KMS-11 (cell line): ENCODE measurements at regions not wholly inside any gene's neighbourhood (a gene's known extent, or its start where the extent isn't known, plus 50 kb on each side); places are given as distances from the start of the nearest gene placed in this dataset.

Source experiments
- H2AFZ ChIP-seq: fragments of 200-600 bp; sonication (generic); 2 replicates; pipeline ENCODE4 v1.6.1; 2016; ENCODE audit warnings: antibody characterized with exemption, mixed run types, low read depth
- H3K27ac ChIP-seq: fragments of 200-600 bp; sonication (generic); 2 replicates; pipeline ENCODE4 v1.6.1; 2016; ENCODE audit warnings: mild to moderate bottlenecking, mixed run types
- H3K27me3 ChIP-seq: fragments of 200-600 bp; sonication (generic); 2 replicates; pipeline ENCODE4 v1.6.1; 2017; ENCODE audit warnings: mild to moderate bottlenecking, low read depth, mixed run types, moderate library complexity; ENCODE audit not compliant: insufficient read depth
- H3K36me3 ChIP-seq: fragments of 200-600 bp; sonication (generic); 2 replicates; pipeline ENCODE4 v1.6.1; 2017; ENCODE audit warnings: mild to moderate bottlenecking, mixed run types; ENCODE audit not compliant: insufficient read depth
- H3K4me1 ChIP-seq: fragments of 200-600 bp; sonication (generic); 2 replicates; pipeline ENCODE4 v1.6.1; 2016; ENCODE audit warnings: mild to moderate bottlenecking, low read depth, mixed run types; ENCODE audit not compliant: poor library complexity, severe bottlenecking
- H3K4me2 ChIP-seq: fragments of 200-600 bp; sonication (generic); 2 replicates; pipeline ENCODE4 v1.7.0; 2016; ENCODE audit warnings: mild to moderate bottlenecking, mixed run types
- H3K4me3 ChIP-seq: fragments of 200-600 bp; sonication (generic); IDR thresholded peaks from 2 replicates; pipeline ENCODE4 v1.6.1; 2017; ENCODE audit warnings: low read depth, low read length, mixed read lengths; ENCODE audit not compliant: insufficient read depth
- H3K79me2 ChIP-seq: fragments of 200-600 bp; sonication (generic); 2 replicates; pipeline ENCODE4 v1.6.1; 2016; ENCODE audit warnings: low read depth, mixed run types; ENCODE audit not compliant: insufficient read depth
- H3K9ac ChIP-seq: fragments of 200-600 bp; sonication (generic); 2 replicates; pipeline ENCODE4 v1.6.1; 2016; ENCODE audit warnings: mild to moderate bottlenecking, mixed run types
- H4K20me1 ChIP-seq: fragments of 200-600 bp; sonication (generic); 2 replicates; pipeline ENCODE4 v1.6.1; 2016; ENCODE audit warnings: mild to moderate bottlenecking, mixed run types; ENCODE audit not compliant: insufficient read depth
- TF ChIP-seq, protein P1 (sequence below): fragments of 200-600 bp; sonication (generic); conservative IDR thresholded peaks from 2 replicates; pipeline ENCODE4 v1.6.1; 2017; ENCODE audit warnings: low read depth, mild to moderate bottlenecking, antibody characterized with exemption, low read length, moderate library complexity, mixed read lengths

DNA sequence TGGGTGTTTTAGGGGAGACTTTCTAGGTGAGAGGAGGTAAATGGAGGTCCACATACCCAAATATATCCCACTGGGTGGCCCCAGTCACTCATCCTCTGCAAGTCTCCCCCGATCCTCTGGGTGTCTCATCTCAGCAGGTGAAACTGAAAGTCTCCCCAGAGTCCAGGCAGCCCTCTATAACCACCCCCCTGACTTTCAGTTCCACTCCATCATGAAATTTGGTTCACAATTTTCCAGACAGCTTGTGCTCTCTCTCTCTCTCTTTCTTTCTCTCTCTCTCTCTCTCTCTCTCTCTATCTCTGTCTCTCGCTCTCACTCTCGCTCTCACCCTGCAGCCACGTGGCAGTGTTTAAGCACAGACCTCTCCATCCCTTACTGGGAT lies 56.7 kb upstream of the ELN start:
- no peak overlapping the region for H3K9ac ChIP-seq
- H4K20me1 ChIP-seq, result no peaks in the 10 kb centered on the region
- H2AFZ ChIP-seq, result peak overlapping the region; percentile 60; the same call in 1 of the 2 replicates
- TF ChIP-seq, protein P1, sequence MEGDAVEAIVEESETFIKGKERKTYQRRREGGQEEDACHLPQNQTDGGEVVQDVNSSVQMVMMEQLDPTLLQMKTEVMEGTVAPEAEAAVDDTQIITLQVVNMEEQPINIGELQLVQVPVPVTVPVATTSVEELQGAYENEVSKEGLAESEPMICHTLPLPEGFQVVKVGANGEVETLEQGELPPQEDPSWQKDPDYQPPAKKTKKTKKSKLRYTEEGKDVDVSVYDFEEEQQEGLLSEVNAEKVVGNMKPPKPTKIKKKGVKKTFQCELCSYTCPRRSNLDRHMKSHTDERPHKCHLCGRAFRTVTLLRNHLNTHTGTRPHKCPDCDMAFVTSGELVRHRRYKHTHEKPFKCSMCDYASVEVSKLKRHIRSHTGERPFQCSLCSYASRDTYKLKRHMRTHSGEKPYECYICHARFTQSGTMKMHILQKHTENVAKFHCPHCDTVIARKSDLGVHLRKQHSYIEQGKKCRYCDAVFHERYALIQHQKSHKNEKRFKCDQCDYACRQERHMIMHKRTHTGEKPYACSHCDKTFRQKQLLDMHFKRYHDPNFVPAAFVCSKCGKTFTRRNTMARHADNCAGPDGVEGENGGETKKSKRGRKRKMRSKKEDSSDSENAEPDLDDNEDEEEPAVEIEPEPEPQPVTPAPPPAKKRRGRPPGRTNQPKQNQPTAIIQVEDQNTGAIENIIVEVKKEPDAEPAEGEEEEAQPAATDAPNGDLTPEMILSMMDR, result no peak
- no peaks in the 10 kb centered on the region for H3K79me2 ChIP-seq
- peaks cover 8% of the 10 kb centered on the region for H3K4me1 ChIP-seq
- H3K27ac ChIP-seq, result no peak overlapping the region
- H3K27me3 ChIP-seq, result no peaks in the 10 kb centered on the region
- H3K4me2 ChIP-seq, result peak overlapping the region; percentile 61; the same call in 1 of the 2 replicates
- H3K36me3 ChIP-seq, result no peaks in the 10 kb centered on the region
- H3K4me3 ChIP-seq, result no peak overlapping the region

DNA sequence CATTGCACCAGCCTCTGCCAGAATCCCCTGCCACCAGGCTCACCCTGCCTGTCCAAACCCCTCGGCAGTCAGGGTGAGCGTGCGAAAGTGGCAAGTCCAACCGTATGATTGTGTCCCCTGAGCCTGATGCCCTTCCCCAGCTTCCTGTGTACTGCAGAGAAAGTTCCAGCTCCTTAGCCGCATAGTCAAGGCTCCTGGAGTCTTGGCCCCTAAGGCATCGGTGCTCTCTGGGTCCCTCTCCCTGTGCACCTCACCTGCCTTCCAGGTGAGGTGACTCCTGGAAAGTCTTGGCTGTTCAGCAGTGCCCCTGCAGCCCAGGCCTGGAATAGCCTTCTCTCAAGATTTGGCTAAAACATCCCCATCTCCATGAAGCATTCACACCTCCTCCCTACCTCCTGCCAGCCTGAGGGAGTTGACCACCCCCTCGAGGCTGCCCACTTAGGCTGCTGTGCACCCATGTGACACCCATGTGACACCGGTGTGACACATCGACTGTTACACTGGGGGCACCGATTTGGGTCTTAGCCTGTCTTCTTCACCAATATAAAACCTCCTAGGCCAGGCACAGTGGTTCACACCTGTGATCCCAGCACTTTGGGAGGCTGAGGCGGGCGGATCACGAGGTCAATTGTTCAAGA lies 56.1 kb upstream of the ELN start:
- Histone ChIP-seq H2AFZ (peak overlapping the region; percentile 60; the same call in 1 of the 2 replicates), H3K79me2 (no peaks in the 10 kb centered on the region), H3K9ac (no peak overlapping the region), H3K36me3 (no peaks in the 10 kb centered on the region), H3K4me2 (peak overlapping the region; percentile 61; the same call in 1 of the 2 replicates), H3K4me1 (peaks cover 8% of the 10 kb centered on the region), H3K27ac (no peak overlapping the region), H3K27me3 (no peaks in the 10 kb centered on the region), H3K4me3 (no peak overlapping the region), H4K20me1 (no peaks in the 10 kb centered on the region)
- TF ChIP-seq, protein P1, result no peak

GRCh38 chr7:73972614-73973013 lies 55.4 kb upstream of the ELN start:
- H3K27ac ChIP-seq, result no peak overlapping the region
- no peak overlapping the region for H3K4me3 ChIP-seq
- no peak overlapping the region for H3K4me2 ChIP-seq
- H3K79me2 ChIP-seq, result no peaks in the 10 kb centered on the region
- no peak overlapping the region for H2AFZ ChIP-seq
- H4K20me1 ChIP-seq, result no peaks in the 10 kb centered on the region
- no peaks in the 10 kb centered on the region for H3K36me3 ChIP-seq
- H3K27me3 ChIP-seq, result no peaks in the 10 kb centered on the region
- H3K9ac ChIP-seq, result no peak overlapping the region
- TF ChIP-seq, protein P1, result no peak
- peaks cover 8% of the 10 kb centered on the region for H3K4me1 ChIP-seq

DNA sequence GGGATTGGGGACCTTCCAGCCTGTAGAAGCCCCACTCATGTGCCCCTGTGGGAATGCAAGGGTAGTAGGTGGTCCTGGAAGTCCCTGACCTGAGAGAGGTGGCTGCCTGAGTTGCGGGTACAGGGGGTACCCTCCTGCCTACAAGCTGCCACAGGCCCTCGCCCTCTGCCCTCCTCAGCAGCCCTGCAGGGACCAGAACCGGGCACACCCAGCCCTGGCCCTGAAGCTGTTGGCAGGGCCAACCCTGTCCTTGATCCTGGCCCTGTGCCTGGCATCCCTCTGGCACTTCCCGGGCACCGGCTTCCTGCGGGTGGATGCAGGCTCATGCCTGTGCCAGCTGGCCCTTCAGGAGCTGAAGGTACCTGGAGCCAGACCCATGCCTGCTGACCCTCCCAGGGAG lies 54.9 kb upstream of the ELN start:
- H3K27me3 ChIP-seq, result no peaks in the 10 kb centered on the region
- TF ChIP-seq, protein P1, result no peak

More for the DNA sequence above, 54.9 kb upstream of the ELN start:
- H3K36me3 ChIP-seq, result no peaks in the 10 kb centered on the region
- no peak overlapping the region for H2AFZ ChIP-seq
- H3K4me3 ChIP-seq, result no peak overlapping the region
- H3K79me2 ChIP-seq, result no peaks in the 10 kb centered on the region
- H3K4me1 ChIP-seq, result peaks cover 8% of the 10 kb centered on the region
- no peaks in the 10 kb centered on the region for H4K20me1 ChIP-seq
- no peak overlapping the region for H3K4me2 ChIP-seq
- H3K9ac ChIP-seq, result no peak overlapping the region
- H3K27ac ChIP-seq, result no peak overlapping the region
